HG03378 (cell line): ENCODE measurements at regions not wholly inside any gene's neighbourhood (a gene's known extent, or its start where the extent isn't known, plus 50 kb on each side); places are given as distances from the start of the nearest gene placed in this dataset.
"Not testable (repeated sequence)": the region's sequence is repeated elsewhere in the genome, so short reads cannot be mapped to it uniquely, and the experiment has no call there.

Source experiments
- ATAC-seq: cut with Tn5 transposase; IDR thresholded peaks from one replicate; pipeline ENCODE4 v1.9.1; 2021; ENCODE audit warnings: mild to moderate bottlenecking, moderate library complexity; ENCODE audit not compliant: unreplicated experiment

DNA sequence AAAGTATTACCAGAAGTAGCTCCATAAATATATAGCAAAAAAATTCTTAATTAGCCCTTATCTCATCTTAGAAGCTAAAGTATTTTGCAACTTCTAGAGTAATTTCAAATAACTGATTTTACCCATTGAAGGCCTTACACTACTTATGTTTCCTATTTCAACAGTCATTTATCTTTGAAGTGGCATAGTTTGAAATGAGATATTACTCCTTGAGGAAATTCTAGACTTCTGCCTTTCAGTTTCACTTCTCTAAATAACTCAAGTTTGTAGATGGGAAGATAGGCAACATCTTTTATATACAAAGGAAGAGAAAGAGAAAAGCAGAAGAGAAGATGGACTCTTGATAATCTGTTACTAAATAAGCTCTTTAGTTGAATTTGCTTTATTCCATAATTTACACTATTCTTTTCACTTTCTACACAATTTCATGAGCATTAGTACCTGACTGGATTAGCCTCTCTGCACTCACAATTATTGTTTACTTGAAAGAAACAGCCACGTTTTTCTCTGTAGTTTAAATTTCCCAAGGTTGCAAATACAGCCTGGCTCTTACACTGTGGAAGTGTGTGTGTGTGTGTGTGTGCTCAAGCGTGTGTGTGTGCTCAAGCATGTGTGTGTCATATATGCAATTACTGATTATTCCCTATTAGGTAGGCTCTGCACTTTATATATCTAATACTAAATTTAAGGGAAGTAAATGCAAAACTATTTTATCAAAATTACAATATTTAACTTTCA lies 60.6 kb upstream of the EMB start:
- ATAC-seq = peak; percentile 100

DNA sequence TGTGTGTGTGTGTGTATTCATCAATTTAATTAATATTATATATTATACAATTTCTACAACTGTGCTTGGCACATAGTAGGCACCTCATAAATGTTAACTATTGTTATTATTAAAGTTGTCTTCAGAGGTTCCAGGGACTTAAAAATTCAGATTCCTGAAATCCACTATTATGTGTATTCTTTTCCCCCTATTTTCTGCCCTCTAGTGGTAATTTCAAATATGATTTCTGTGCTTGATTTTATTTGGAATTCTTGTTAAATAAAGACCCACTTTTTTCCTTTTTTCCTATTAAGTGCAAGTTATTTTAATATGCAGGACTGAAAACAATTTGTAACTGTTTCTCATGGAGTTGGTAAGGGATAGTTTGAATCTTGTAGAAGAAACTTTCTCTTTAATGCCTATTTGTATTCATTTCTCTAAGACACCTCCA lies 72.0 kb upstream of the EMB start:
- not testable (repeated sequence) for ATAC-seq

DNA sequence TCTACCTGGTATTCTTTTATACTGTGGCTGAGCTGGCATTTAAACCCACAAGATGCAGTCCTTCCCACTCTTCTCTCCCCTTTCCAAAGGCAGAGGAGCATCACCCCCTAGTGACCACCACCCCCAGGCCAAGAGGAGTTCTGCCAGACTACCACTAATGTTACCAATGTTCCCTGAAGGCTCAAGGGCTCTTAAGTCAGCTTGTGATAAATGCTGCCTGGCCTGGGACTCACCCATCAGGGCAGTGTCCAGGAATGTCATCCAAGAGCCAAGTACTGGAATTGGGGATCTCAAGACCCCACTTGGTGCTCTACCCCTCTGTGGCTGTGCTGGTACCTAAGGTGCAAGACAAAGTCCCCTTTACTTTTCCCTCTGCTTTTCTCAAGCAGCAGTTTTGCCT lies 80.0 kb upstream of the EMB start:
- not testable (repeated sequence) for ATAC-seq

DNA sequence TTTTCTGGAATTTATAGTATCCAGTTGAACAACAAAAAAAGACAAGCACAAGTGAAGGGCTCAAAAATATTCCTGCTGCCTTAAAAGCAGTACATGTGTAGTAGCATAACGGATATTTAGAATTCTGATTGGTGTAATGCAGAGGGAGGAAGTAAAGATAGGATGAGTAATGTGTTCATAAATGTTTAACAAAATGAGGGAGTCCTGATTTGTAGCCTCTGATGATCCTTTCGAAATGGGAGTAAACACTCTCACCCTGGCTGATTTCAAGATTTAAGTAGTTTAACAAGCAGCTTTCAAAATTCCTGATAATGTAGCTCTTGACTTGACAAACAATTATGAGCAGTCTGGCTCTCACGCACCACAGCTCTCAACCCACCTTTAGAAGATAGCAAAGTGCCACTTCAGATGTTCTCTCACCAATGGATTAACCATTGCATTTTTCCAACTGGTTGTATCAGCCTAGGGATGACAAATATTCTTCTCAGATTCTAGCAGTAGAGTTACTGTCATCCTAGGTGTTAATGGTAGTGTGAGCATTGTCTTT lies 86.5 kb upstream of the EMB start:
- ATAC-seq = not testable (repeated sequence)

DNA sequence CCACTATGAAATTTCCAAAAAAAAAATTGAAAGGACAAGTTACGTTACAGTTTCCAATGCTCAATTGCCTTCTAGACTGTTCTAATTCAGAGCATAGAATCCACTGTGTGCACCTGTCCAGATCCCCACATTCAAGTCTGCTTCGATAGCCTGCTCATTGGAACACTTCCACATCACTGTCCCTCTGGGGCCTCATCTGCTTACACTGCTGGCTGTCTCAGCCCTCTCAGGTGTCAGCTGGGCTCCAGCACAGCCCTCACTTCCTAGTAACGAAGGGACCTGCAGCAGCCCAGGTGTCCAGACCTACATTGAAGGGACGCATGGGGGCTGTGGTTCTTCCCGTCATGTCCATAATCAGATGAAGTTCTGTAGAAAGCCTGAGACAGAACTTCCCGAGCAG lies 94.3 kb upstream of the EMB start:
- no peak for ATAC-seq

DNA sequence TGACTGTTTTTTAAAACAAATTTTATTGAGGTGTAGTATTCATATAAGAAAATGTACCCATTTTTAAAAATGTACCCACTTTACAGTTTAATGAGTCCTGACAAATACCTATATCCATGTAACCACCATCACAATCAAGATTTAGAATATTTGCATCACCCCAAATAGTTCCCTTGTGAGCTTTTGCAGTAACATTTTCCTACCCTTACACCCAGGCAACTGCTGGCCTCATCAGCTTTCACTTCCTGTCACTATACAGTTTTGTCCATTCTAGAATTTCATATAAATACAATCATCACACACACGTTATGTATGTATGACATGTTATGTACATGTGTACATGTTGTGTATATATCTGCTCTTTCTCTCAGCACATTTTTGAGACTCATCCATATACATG lies 96.4 kb upstream of the EMB start:
- ATAC-seq = peak; percentile 87

DNA sequence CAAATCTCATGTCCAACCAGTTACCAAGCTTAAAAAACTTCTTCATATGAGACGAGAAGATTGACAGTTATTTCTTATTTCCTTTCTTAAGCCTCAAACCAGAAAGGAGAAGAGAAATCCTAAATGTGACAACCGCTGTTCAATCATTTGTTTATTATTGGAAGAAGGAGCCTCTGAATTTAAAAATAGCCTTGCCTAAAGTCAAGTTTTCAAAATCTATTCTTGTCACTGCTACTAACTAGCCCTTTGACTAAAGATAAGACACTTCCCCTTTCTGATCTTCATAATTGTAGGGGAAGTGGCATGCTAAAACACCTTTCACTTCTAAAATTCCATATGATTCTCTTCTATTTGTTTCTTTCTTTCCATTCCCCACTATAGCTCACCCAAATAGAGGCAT lies 106.2 kb upstream of the EMB start:
- peak; percentile 97 for ATAC-seq

DNA sequence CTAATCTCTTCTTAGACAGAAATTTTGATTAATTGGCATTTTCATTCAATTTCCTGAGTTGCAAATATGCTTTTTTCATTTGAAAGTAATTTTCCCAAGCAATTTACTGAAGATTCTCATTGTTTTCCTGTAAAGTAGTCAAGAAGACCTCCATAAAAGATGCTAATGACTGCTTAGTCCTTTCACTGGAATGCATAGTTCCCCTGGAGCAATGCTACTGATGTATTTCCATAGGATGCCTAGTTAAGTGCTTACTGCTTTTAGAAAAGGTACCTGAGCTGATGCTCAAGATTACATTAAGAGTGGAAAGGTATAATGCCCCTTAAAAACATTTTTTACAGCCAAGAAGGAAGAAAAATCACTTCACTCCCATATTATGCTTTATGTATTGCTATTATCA lies 109.2 kb upstream of the EMB start:
- no peak for ATAC-seq

DNA sequence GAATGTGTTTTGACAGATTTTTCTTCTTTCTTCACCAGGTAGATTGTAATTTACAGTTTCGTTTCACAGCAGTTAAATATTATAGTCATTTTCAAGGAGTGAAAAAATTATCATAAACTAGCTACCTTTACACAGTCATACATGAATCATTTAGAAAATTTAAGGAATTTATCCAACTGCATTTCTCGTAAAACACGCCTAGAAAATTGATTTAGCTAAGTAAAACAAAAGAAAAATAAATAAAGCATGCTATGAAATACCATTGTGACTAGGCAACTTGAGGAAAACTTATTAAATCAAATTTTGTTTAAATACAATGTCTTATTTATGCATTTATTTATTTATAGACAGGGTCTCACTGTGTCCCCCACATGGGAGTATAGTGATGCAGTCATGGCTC lies 109.9 kb upstream of the EMB start:
- ATAC-seq = no peak

DNA sequence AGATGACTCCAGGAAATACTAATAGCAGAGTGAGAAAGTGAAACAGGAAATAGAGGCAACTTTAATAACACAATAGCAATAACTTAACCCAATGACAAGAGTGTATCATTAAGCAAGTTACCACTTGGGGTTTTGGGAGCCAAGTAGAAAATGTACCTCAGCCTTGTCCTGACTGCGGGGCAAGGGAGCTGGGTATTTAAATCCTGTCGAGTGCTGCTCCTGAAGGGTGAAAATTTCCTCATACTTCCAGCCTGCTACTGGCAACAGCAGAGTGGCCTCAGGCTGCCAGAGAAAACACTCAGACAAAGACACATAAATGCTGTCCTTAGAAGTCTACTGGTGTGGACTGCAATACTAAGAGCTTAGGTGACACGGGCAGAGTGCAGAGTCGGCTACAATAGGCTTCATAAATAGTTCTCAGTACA lies 112.5 kb upstream of the EMB start:
- no peak for ATAC-seq

DNA sequence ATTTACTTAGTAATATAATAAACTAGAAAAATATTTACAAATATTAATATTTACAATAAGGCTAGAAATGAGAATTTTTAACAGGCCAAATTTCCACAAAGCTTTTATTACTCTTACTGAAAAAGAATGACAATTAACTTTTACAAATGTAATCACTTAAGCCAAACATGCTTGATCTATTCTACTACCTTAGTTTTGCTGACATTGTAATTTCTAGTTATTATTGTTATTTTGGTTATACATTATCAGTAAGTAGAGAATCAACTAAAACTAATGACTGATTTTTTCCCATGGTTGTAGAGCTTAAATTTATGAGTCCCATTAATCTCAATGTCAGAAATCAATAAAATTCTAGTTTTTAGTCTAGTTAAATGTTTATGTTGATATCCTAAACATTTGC lies 107.8 kb upstream of the PARP8 start:
- not testable (repeated sequence) for ATAC-seq

DNA sequence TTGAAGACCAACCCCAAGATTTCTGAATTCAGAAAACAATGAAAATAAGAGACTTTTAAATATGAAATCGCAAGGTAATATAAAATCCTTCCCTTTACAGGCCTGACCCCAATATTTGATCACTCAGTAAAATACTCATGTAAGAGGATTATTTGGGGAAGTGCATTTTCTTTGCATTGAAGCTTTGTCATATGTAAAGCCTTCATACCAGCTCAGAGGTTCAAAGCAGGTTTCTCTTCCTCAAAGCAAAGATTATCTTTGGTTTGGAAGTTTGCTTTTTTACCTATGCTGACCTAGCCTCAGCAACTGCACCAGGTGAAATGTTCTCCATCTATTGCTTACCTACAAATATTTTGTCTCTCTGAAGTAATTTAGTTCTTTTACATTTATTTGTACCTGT lies 106.5 kb upstream of the PARP8 start:
- ATAC-seq = peak; percentile 52

DNA sequence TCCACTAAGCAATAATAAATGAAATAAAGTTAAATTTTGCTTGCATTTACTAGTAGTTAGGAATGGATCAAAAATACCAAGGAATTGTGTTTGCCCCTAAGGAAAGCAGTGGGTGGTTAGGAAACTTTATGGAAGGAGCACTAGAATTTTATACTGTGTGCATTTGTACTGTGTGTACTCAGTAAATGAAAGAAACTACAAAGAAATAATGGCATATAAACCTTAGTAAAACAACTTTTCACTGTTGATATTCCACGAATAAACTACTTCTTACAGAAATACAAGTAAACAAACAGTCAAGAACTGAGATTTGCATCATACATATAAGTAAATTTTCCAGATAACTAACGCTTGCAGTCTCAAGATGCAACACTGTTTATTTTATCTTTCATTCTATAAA lies 103.7 kb upstream of the PARP8 start:
- no peak for ATAC-seq

DNA sequence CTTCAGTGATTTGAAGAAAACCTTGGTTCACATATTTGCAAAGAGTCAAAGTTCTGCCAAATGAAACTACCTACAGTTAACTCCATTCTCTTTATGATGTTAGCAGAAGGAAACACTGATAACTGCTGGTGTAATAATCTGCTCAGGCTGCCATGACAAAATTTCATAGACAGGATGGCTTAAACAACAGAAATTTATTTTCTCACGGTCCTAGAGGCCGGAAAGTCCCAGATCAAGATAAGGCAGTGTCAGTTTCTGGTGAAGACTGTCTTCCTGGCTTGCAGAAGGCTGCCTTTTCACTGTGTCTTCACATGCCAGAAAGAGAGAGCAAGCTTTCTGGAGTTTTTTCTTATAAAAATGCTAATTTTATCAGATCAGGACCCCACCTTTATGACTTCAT lies 102.4 kb upstream of the PARP8 start:
- peak; percentile 59 for ATAC-seq

DNA sequence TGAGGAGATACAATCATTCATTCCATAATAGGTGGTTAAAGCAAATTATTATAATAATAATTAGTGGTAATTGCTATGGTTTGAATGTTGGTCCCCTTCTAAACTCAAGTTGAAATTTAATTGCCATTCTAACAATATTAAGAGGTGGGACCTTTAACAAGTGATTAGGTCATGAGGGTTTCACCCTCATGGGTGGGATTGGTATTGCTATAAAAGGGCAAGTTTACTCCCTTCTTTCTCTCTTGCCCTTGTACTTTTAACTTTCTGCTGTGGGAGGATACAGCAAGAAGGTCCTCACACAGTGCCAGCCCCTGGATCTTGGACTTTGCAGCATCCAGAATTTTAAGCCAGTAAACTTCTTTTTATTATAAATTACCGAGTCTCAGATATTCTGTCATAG lies 101.9 kb upstream of the PARP8 start:
- ATAC-seq = no peak

DNA sequence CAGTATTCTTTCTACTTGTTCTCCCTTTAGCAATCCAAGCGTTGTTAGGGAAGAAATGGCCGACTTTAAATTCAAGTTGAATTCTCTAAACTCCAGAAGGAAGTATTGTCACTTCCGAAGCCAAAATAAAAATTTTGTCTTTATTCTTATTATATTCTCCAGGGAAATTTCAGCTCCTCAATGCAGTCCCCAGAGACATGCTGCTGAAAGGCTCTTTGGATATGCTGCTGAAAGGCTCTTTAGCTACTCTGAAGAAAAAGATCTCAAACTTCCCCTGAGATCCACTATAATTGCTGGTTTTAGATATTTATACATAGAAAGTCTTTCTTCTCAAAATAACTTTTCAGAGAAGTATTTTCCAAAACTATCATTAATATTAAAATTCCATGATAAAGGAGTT lies 92.3 kb upstream of the PARP8 start:
- ATAC-seq = no peak

DNA sequence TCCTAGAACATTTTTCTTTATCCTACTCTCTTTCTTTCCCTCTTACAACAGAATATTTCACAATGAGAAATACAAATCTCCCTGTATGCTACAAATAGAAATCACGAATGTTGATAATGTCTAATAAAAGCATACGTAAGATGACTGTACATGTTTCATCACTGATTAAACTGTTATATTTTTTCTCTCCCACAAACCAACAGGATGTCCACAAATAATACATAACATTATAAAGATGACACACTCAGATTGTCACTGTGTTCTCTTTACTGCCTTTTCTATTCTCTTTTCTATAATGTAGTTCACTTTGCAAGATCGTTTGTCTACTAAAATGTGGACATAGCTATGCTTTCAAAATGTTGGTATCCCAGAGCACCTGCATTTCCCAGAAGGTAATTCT lies 90.7 kb upstream of the PARP8 start:
- no peak for ATAC-seq

DNA sequence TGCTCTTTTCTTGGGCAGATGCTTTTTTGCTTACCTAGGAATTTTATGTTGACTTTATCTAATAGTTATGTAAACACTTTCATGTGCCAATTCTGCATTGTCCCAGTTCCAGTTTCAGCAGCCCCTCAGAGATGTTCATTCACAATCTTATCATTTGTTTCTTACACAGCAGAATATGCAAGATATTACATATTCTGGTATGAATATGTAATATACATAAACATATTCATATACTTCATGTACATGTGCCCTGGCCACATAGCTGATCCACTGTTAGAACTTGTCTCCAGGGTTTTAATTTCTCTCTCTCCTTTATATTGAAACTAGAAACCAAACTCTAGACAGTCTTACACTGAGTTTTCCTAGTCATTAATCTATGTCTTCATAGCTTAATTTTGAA lies 90.2 kb upstream of the PARP8 start:
- no peak for ATAC-seq

DNA sequence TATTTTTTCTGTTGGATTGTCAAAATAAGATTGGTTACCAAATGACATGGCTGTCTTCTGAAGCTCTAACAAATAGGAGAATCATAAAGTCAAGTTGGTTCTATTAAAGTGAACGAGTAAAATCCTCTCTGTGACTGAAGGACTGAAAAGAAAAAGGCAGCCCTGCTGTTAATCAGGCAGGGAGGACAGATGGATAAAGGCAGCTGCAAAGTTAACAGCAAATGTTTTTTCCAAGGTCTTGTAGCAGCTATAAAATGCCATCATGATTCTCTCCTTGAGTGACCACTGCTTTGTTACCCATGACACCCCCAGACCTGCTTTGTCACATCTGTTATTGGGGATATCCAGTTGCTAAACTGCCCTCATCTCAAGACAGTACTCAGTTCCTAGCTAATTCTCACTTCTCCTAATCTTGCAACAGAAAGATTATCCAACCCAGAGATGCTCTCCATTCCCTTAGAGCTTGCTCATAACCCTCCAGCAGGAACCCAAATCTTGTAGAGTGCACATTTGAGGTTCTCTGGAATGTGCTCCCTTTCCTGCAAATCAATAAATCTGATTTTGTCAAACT lies 89.7 kb upstream of the PARP8 start:
- ATAC-seq = no peak

DNA sequence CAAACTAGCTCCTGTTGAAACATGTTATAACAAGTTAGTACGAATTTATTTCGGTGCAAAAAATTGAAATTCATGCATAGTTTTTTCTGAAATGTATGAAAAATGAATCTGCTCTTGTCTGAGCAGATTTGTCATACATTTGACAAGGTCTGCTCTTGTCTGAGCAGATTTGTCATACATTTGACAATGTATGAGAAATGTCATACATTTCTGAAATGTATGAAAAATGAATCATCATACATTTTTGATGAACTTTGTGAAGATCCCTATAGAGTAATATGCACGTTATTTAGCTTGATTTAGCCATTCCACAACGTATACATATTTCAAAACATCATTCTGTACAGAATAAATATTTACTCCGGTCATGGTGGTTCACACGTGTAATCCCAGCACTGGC lies 85.9 kb upstream of the PARP8 start:
- no peak for ATAC-seq

DNA sequence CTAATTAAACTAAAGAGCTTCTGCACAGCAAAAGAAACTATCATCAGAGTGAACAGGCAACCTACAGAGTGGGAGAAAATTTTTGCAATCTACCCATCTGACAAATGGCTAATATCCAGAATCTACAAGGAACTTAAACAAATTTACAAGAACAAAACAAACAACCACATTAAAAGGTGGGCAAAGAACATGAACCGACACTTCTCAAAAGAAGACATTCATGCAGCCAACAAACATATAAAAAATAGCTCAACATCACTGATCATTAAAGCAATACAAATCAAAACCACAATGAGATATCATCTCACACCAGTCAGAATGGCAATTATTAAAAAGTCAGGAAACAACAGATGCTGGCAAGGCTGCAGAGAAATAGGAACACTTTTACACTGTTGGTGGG lies 84.6 kb upstream of the PARP8 start:
- not testable (repeated sequence) for ATAC-seq

DNA sequence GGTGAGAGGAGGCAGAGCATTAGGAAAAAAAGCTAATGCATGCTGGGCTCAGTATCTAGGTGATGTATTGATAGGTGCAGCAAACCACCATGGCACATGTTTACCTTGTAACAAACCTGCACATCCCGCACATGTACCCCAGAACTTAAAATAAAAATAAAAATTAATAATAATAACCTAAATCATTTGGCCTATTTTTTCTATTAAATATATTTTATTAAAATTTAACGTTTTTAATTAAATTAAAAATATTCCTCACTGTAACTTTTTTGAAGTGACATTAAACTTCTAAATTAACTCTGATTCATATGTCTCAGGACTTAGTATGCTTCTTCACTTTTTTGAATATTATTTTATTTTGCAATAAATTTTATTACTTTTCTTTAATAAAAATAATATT lies 83.7 kb upstream of the PARP8 start:
- ATAC-seq = no peak

DNA sequence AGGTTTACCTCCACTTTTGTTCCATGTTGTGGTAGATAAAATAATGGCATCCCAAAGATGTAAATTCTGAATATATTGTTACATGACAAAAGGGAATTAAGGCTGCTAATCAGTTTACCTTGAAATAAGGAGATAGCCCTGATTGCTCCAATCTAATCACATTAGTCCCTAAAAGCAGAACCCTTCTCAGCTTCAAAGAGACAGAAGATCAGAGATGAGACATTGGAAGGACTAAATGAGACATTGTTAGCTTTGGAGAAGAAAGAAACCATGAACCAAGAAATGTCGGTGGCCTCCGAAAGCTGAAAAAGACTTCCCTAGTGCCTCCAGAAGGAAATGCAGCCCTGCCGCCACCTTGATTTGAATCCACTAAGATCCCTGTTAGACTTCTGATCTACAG lies 82.8 kb upstream of the PARP8 start:
- ATAC-seq = no peak
